ENCODE measurements at regions not wholly inside any gene's neighbourhood (a gene's known extent, or its start where the extent isn't known, plus 50 kb on each side); places are given as distances from the start of the nearest gene placed in this dataset.
A peak's percentile ranks its signal among the peaks of the same experiment; 100 is the strongest.

GRCh38 chr3:117026401-117026800 lies 316.8 kb downstream of the TUSC7 start (continued):
- no peak for TF ChIP-seq REST (IDR thresholded peaks at IDR 0.05; ENCODE audit: unreplicated experiment)
- TF ChIP-seq ZNF114 (CRISPR knock-in tag; IDR thresholded peaks at IDR 0.05): no peak
- no peak for TF ChIP-seq POLR2AphosphoS5 (IDR thresholded peaks at IDR 0.05; ENCODE audit: low read depth)
- no peak for TF ChIP-seq NANOG (IDR thresholded peaks at IDR 0.05; ENCODE audit: borderline replicate concordance)
- TF ChIP-seq ETS1 (IDR thresholded peaks at IDR 0.05): no peak
- TF ChIP-seq STAT1 (IDR thresholded peaks at IDR 0.05; ENCODE audit: unreplicated experiment): no peak

GRCh38 chr3:117035745-117036144 lies 326.2 kb downstream of the TUSC7 start:
- peaks cover 6% of the 10 kb centered on the region; the same call in 2 of the 3 replicates for H3K36me3 Mint-ChIP-seq (ENCODE audit: low read depth)
- no peaks in the 10 kb centered on the region for H3K36me3 ChIP-seq (ENCODE audit: insufficient read depth)
- no peaks in the 10 kb centered on the region for H3K27me3 Mint-ChIP-seq (ENCODE audit: insufficient read depth, low read depth, poor library complexity)
- no peaks in the 10 kb centered on the region for H3K27me3 ChIP-seq (ENCODE audit: insufficient read depth)
- DNase-seq (ENCODE audit: low spot score): peak; percentile 40
- H3K4me1 Mint-ChIP-seq: peaks cover 16% of the 10 kb centered on the region
- TF ChIP-seq JUNB (IDR thresholded peaks at IDR 0.05; ENCODE audit: unreplicated experiment) (no peak), EZH2 (IDR thresholded peaks at IDR 0.05; ENCODE audit: low read depth, unreplicated experiment) (no peak), ZNF331 (CRISPR knock-in tag; IDR thresholded peaks at IDR 0.05; ENCODE audit: low read depth) (no peak), STAT1 (IDR thresholded peaks at IDR 0.05; ENCODE audit: unreplicated experiment) (no peak), EZH2phosphoT487 (IDR thresholded peaks at IDR 0.05; ENCODE audit: unreplicated experiment) (no peak), ZNF462 (CRISPR knock-in tag; IDR thresholded peaks at IDR 0.05) (no peak), REST (IDR thresholded peaks at IDR 0.05; ENCODE audit: unreplicated experiment) (no peak), POLR2AphosphoS5 (IDR thresholded peaks at IDR 0.05; ENCODE audit: low read depth) (no peak), ZNF114 (CRISPR knock-in tag; IDR thresholded peaks at IDR 0.05) (no peak)
- no peak overlapping the region for H3K27ac ChIP-seq (ENCODE audit: low read depth)
- no peaks in the 10 kb centered on the region for H3K79me2 ChIP-seq (replicated peaks; ENCODE audit: insufficient read depth)
- H3K9me2 ChIP-seq (ENCODE audit: insufficient read depth): no peaks in the 10 kb centered on the region
- peak; percentile 74 for ATAC-seq
- H3K4me3 ChIP-seq: no peak overlapping the region
- 0 out of 2 replicates have a peak overlapping the region, but pooled peaks have one; percentile 13 for H3K4me2 ChIP-seq
- H3K4me1 ChIP-seq (ENCODE audit: insufficient read depth): peaks cover 20% of the 10 kb centered on the region
- H3K27ac Mint-ChIP-seq: no peak overlapping the region
- H3F3A ChIP-seq (replicated peaks; ENCODE audit: low read depth): no peaks in the 10 kb centered on the region
- H2AFZ ChIP-seq: no peak overlapping the region
- H3K4me3 Mint-ChIP-seq: no peak overlapping the region
- no peaks in the 10 kb centered on the region for H4K20me1 ChIP-seq (replicated peaks; ENCODE audit: insufficient read depth)
- peaks cover 22% of the 10 kb centered on the region; the same call in 2 of the 3 replicates for H3K9me3 Mint-ChIP-seq

Data from GM23338 (cell line).